Choroid plexus epithelial cell (primary cell): ENCODE measurements at regions not wholly inside any gene's neighbourhood (a gene's known extent, or its start where the extent isn't known, plus 50 kb on each side); places are given as distances from the start of the nearest gene placed in this dataset.
"Not testable (repeated sequence)": the region's sequence is repeated elsewhere in the genome, so short reads cannot be mapped to it uniquely, and the experiment has no call there.

Experiments used
- DNase-seq: peaks from one replicate; pipeline ENCODE4 v3.0.0-alpha.2; 2010; ENCODE audit warnings: low read depth
- H3K4me3 ChIP-seq: 2 replicates; pipeline ENCODE4 v1.5.1; 2011; ENCODE audit warnings: low read depth, mild to moderate bottlenecking, control low read depth, low read length, moderate library complexity
- TF ChIP-seq, protein P1 (sequence below): conservative IDR thresholded peaks from 2 replicates; pipeline ENCODE4 v1.5.1; 2011; ENCODE audit warnings: low read depth, mild to moderate bottlenecking, control low read depth, inconsistent platforms, low read length, moderate library complexity

DNA sequence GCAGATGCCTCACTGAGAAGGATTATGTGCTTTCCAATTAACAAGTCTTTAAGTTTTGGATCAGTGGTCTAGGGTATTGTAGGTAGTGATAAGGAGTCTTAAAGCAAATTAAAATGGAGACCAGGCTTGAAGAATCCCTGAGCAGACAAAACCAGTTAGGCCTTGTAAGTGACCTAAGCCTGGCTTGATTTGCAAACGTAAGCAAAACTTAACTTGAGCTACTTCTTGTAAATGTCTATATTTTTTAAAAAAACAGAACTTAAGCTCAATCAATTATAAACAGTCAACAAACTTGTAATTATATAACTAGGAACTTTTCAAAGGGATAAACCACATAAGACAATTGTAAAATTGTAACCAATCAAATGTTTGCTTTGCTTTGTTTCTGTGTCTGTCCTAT lies 72.7 kb upstream of the NALF2 start:
- no peak for DNase-seq
- no peak overlapping the region for H3K4me3 ChIP-seq
- TF ChIP-seq, protein P1, sequence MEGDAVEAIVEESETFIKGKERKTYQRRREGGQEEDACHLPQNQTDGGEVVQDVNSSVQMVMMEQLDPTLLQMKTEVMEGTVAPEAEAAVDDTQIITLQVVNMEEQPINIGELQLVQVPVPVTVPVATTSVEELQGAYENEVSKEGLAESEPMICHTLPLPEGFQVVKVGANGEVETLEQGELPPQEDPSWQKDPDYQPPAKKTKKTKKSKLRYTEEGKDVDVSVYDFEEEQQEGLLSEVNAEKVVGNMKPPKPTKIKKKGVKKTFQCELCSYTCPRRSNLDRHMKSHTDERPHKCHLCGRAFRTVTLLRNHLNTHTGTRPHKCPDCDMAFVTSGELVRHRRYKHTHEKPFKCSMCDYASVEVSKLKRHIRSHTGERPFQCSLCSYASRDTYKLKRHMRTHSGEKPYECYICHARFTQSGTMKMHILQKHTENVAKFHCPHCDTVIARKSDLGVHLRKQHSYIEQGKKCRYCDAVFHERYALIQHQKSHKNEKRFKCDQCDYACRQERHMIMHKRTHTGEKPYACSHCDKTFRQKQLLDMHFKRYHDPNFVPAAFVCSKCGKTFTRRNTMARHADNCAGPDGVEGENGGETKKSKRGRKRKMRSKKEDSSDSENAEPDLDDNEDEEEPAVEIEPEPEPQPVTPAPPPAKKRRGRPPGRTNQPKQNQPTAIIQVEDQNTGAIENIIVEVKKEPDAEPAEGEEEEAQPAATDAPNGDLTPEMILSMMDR = no peak

DNA sequence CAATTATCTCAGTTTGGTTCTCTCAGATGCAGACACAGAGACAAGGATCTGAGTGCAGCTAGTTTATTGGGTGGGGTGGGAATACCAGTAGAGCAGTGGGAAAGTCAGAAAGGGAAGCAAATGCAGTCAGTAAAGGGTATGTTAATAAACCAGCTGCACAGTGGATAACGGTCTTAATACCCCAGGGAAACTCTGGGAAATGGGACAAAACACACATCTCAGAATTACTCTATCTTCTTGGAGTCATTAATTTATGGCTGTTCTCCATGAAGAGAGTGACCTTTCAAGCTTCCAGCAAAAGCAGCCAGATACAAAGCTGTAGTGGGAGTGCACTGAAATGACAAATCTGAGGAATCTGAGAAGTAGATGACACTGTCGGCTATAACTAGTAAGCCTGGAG lies 73.3 kb upstream of the NALF2 start:
- no peak overlapping the region for H3K4me3 ChIP-seq
- DNase-seq = no peak
- TF ChIP-seq, protein P1 = no peak

DNA sequence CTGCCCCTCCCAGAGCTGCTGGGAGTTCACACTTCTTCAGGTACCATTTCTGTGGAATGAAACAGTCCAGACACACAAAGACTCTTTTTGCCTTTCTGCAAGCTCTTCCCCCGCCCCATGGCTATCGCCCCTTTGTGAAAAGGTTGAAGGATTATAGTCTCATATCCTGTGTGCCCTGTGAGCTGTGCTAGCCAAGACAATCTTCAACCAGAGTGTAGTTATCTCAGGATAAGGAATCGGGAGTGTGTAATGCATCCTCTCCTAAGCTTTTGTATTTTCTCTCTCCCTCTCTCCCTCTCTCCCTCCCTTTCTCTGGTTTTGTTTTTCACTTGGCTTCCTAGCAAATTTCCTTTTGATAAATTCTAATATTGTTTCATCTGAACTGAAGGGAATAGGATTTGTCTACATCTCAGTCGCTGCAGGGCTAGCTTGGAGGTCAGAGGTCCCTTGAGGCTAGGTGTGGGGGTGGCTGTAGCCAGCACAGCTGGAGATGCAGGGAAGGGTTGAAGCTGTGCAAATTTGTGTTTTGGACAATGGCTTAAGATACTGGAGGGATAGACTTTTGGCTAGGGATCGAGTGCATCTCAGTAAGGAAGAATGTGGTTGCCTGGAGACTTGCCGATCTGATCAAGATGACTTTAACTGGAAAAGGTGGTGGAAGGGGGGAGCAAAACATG lies 74.6 kb upstream of the NALF2 start:
- H3K4me3 ChIP-seq = no peak overlapping the region
- no peak for DNase-seq
- TF ChIP-seq, protein P1 = no peak

DNA sequence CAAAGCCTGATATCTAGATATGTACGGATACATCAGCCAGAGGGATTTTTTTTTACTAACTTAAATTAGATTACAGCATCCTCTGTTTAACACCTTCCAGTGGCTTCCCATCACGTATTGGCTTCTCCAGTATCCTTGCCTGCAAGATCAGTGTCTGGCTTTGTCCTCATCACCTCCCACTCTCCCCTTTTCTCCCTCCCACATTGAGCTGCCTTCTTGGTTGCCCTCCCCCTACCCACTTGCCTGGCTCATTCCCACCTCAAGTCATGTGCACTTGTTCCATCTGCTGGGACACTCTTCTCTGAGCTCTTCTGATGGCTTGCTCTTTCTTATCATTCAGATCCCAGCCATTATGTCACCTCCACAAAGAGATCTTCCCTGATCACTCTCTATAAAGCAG lies 75.9 kb upstream of the NALF2 start:
- no peak for DNase-seq
- no peak overlapping the region for H3K4me3 ChIP-seq
- TF ChIP-seq, protein P1 = no peak

DNA sequence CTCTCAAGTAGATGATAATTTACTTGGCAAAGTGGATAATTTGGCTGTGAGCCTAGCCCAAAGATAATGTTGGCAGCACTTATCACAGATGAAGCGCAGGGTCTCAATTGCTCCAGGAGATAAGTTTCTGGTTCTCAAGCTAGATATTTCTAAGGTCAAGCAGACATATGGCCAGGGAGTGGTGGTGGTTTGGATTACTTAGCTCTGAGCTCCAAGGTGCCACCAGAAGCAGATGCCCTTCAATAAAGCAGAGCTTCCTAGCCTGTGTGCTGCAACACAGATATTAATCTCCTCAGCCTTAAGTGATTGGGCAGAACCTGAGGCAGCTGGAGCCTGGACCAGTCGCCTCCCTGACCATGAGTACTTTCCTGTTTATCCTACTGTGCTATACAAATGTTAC lies 79.2 kb upstream of the NALF2 start:
- TF ChIP-seq, protein P1 = no peak
- no peak overlapping the region for H3K4me3 ChIP-seq
- DNase-seq = no peak

DNA sequence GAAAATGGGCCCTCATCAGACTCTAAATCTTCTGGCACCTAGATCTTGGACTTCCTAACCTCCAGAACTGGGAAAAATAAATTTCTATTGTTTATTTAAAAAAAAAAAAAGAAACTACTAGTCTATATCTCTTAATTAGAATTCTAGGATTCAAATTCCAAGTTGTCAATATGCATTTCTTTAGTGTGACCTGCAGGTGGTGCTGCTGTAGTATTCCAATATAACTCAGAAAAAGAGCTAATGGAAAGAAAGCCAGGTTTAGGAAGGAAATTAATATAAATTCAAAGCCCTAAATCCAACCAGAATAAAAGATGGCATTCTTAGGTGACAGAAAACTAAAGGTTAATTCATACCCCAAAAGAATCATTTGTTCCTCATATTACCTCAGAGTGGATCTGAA lies 80.0 kb upstream of the NALF2 start:
- peak; percentile 31 for DNase-seq
- no peak overlapping the region for H3K4me3 ChIP-seq
- TF ChIP-seq, protein P1 = peak; percentile 43

DNA sequence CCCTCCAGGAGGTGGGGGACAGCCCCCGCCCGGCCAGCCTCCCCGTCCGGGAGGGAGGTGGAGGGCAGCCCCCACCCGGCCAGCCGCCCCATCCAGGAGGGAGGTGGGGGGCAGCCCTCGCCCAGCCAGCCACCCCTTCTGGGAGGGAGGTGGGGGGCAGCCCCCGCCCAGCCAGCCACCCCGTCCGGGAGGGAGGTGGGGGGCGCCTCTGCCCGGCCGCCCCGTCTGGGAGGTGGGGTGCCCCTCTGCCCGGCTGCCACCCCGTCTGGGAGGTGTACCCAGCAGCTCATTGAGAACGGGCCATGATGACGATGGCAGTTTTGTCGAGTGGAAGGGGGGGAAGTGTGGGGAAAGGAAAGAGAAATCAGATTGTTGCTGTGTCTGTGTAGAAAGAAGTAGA lies 81.9 kb upstream of the NALF2 start:
- DNase-seq, H3K4me3 ChIP-seq: not testable (repeated sequence)
